ENCODE measurements at regions not wholly inside any gene's neighbourhood (a gene's known extent, or its start where the extent isn't known, plus 50 kb on each side); places are given as distances from the start of the nearest gene placed in this dataset.

DNA sequence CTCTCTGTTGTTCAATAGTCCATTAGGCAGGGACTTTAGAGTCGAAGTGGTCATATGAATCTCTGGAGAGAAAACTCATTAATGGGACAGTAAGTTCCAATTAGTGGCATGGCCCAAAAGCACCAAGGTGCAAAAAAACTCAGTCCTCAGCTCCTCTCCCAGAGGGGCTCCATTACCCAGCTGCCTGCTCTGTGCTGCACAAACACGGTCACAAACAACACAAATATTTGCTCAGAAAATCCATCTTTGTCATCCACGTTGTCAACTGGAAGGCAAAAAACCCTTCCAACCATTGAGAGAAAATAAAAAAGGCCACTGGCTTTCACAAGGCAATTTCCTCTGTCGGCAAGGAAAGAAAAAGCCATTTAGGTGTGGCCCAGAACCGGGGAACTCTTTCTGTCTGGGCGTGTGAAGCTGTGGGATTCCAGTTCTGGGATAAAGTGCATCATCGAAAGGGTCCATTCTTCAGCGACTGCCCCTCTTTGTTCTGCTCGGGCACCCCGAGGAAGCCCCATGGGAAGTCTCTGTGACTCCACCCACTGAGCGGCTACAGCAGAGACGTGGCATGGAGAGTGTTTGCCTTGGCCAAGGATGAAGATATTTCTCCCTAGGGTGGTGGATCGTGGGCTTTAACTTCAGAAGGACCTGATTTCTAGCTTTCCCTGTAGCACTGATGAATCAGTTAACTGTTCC is 137.6 kb downstream of the VRK1 start:
- TF ChIP-seq EP300 (IDR thresholded peaks at IDR 0.05; ENCODE audit: borderline replicate concordance): no peak
- no peak for TF ChIP-seq TCF12 (IDR thresholded peaks at IDR 0.05; ENCODE audit: low read depth)
- no peak for TF ChIP-seq REST (IDR thresholded peaks at IDR 0.05; ENCODE audit: low read depth)
- no peak for TF ChIP-seq TEAD4 (IDR thresholded peaks at IDR 0.05)
- no peak for TF ChIP-seq MAX (IDR thresholded peaks at IDR 0.05)
- TF ChIP-seq CEBPB (IDR thresholded peaks at IDR 0.05): no peak
- TF ChIP-seq TAF1 (IDR thresholded peaks at IDR 0.05; ENCODE audit: low read depth): no peak
- TF ChIP-seq YY1 (IDR thresholded peaks at IDR 0.05; ENCODE audit: low read depth): no peak
- TF ChIP-seq ZBTB7A (IDR thresholded peaks at IDR 0.05; ENCODE audit: low read depth): no peak
